Liver (tissue), 8 donors: ENCODE measurements at regions not wholly inside any gene's neighbourhood (a gene's known extent, or its start where the extent isn't known, plus 50 kb on each side); places are given as distances from the start of the nearest gene placed in this dataset.

ENCODE experiments used
- DNase-seq: peaks from one replicate; pipeline ENCODE4 v3.0.0-alpha.2; 2017; ENCODE audit warnings: low spot score
- H3K27ac ChIP-seq, 2 donors: one replicate each; pipeline ENCODE4 v1.7.0; 2013; ENCODE audit warnings: inconsistent platforms in 2 of 2, low read length in 2 of 2, control low read depth in 1 of 2, low read depth in 1 of 2, mild to moderate bottlenecking in 1 of 2
- H3K27me3 ChIP-seq, 4 donors: one replicate each; pipeline versions ENCODE4 v1.6.1 to v1.7.0; 2013; ENCODE audit warnings: low read length in 3 of 4, inconsistent platforms in 1 of 4, mild to moderate bottlenecking in 1 of 4, moderate library complexity in 1 of 4; ENCODE audit not compliant: control insufficient read depth in 4 of 4, insufficient read depth in 4 of 4
- H3K36me3 ChIP-seq, 4 donors: one replicate each; pipeline versions ENCODE4 v1.6.1 to v1.7.0; 2013; ENCODE audit warnings: low read length in 3 of 4, mild to moderate bottlenecking in 3 of 4, low read depth in 1 of 4, moderate library complexity in 1 of 4; ENCODE audit not compliant: control insufficient read depth in 4 of 4, insufficient read depth in 3 of 4
- H3K4me1 ChIP-seq, 4 donors: one replicate each; pipeline versions ENCODE4 v1.6.1 to v1.7.0; 2013; ENCODE audit warnings: low read length in 3 of 4, mild to moderate bottlenecking in 3 of 4, moderate library complexity in 1 of 4; ENCODE audit not compliant: control insufficient read depth in 4 of 4, insufficient read depth in 4 of 4
- H3K4me3 ChIP-seq, 3 donors: one replicate each; pipeline versions ENCODE4 v1.6.1 to v1.7.0; 2013; ENCODE audit warnings: low read length in 3 of 3, control low read depth in 1 of 3, low read depth in 1 of 3, mild to moderate bottlenecking in 1 of 3
- H3K9ac ChIP-seq, 2 donors: one replicate each; pipeline ENCODE4 v1.7.0; 2013; ENCODE audit warnings: low read length in 2 of 2, mild to moderate bottlenecking in 2 of 2, moderate library complexity in 2 of 2, control low read depth in 1 of 2, low read depth in 1 of 2
- H3K9me3 ChIP-seq, 4 donors: one replicate each; pipeline versions ENCODE4 v1.6.1 to v1.7.0; 2013; ENCODE audit warnings: low read length in 3 of 4; ENCODE audit not compliant: control insufficient read depth in 4 of 4
- ATF3 ChIP-seq: IDR thresholded peaks from 2 replicates; pipeline ENCODE4 v1.6.1; 2016; ENCODE audit warnings: antibody characterized with exemption
- CTCF ChIP-seq: fragments of 150-350 bp; IDR thresholded peaks from 2 replicates; pipeline ENCODE4 v1.5.1; 2017; ENCODE audit warnings: improper control_type of control experiment, low read depth, low read length; ENCODE audit not compliant: missing input control
- EGR1 ChIP-seq, 2 donors: IDR thresholded peaks; 2 replicates each; pipeline ENCODE4 v1.6.1; 2016 to 2018; ENCODE audit warnings: antibody characterized with exemption in 2 of 2, low read depth in 2 of 2
- FOXA1 ChIP-seq: IDR thresholded peaks from 2 replicates; pipeline ENCODE4 v1.6.1; 2016; ENCODE audit warnings: antibody characterized with exemption
- GABPA ChIP-seq, 2 donors: IDR thresholded peaks in 1 of 2; conservative IDR thresholded peaks in 1 of 2; 2 replicates each; pipeline ENCODE4 v1.6.1; 2016; ENCODE audit warnings: antibody characterized with exemption in 2 of 2, mild to moderate bottlenecking in 1 of 2, moderate library complexity in 1 of 2
- JUND ChIP-seq, 2 donors: IDR thresholded peaks; 2 replicates each; pipeline ENCODE4 v1.6.1; 2016; ENCODE audit warnings: antibody characterized with exemption in 2 of 2
- MAX ChIP-seq: IDR thresholded peaks from 2 replicates; pipeline ENCODE4 v1.6.1; 2016; ENCODE audit warnings: antibody characterized with exemption
- NR2F2 ChIP-seq: IDR thresholded peaks from 2 replicates; pipeline ENCODE4 v1.6.1; 2016; ENCODE audit warnings: antibody characterized with exemption
- RAD21 ChIP-seq, 2 donors: IDR thresholded peaks; 2 replicates each; pipeline ENCODE4 v1.6.1; 2016; ENCODE audit warnings: antibody characterized with exemption in 2 of 2, mild to moderate bottlenecking in 2 of 2
- REST ChIP-seq: IDR thresholded peaks from 2 replicates; pipeline ENCODE4 v1.6.1; 2016; ENCODE audit warnings: antibody characterized with exemption, mild to moderate bottlenecking
- RXRA ChIP-seq, 2 donors: IDR thresholded peaks; 2 replicates each; pipeline ENCODE4 v1.6.1; 2017 to 2018; ENCODE audit warnings: antibody characterized with exemption in 2 of 2, mild to moderate bottlenecking in 1 of 2
- SP1 ChIP-seq: IDR thresholded peaks from 2 replicates; pipeline ENCODE4 v1.6.1; 2018; ENCODE audit warnings: antibody characterized with exemption, mild to moderate bottlenecking
- TAF1 ChIP-seq: conservative IDR thresholded peaks from 2 replicates; pipeline ENCODE4 v1.6.1; 2016; ENCODE audit warnings: antibody characterized with exemption, mild to moderate bottlenecking
- YY1 ChIP-seq: IDR thresholded peaks from 2 replicates; pipeline ENCODE4 v1.6.1; 2016; ENCODE audit warnings: antibody characterized with exemption, mild to moderate bottlenecking
- ZBTB33 ChIP-seq: IDR thresholded peaks from 2 replicates; pipeline ENCODE4 v1.6.1; 2016; ENCODE audit warnings: antibody characterized with exemption
- WGBS: extraction: QIAGEN DNeasy Blood & Tissue Kit; methylation state at CpG from one replicate; pipeline ENCODE4 v1.1.7; 2013; 5-methylcytosine and 5-hydroxymethylcytosine counted together
- donor health status: healthy.
- donor health status: healthy.
- donor health status: healthy.
- donor health status: healthy.
- donor health status: healthy.

- TF ChIP-seq EGR1 (IDR thresholded peaks at IDR 0.05; ENCODE audit: low read depth in 2 of 2), result no peak
Observed at GRCh38 chrX:45859407-45859806, 658.7 kb upstream of the DIPK2B start (continued).

GRCh38 chrX:45852884-45853283, 652.2 kb upstream of the DIPK2B start:
- Histone ChIP-seq H3K27ac (no peak overlapping the region), H3K9me3 (no peaks in the 10 kb centered on the region), H3K27me3 (peaks cover 0 to 10% (median 0%) of the 10 kb centered on the region in 4 donors), H3K36me3 (no peaks in the 10 kb centered on the region), H3K4me1 (peaks cover 6 to 19% (median 12%) of the 10 kb centered on the region in 4 donors), H3K4me3 (no peak overlapping the region), H3K9ac (no peak overlapping the region)
- 90% methylated on average over 3 of the region's 3 CpGs for WGBS
- TF ChIP-seq TAF1 (no peak), GABPA (IDR thresholded peaks at IDR 0.05 in 1 of 2, conservative IDR thresholded peaks at IDR 0.05 in 1 of 2) (no peak), ZBTB33 (no peak), SP1 (no peak), ATF3 (no peak), NR2F2 (no peak), JUND (IDR thresholded peaks at IDR 0.05) (no peak), REST (no peak), CTCF (no peak), YY1 (no peak), FOXA1 (no peak), MAX (no peak), RXRA (IDR thresholded peaks at IDR 0.05) (no peak), EGR1 (IDR thresholded peaks at IDR 0.05; ENCODE audit: low read depth in 2 of 2) (no peak), RAD21 (IDR thresholded peaks at IDR 0.05) (no peak)
- no peak for DNase-seq
